ENCODE measurements at regions not wholly inside any gene's neighbourhood (a gene's known extent, or its start where the extent isn't known, plus 50 kb on each side); places are given as distances from the start of the nearest gene placed in this dataset.
"Not testable (repeated sequence)": the region's sequence is repeated elsewhere in the genome, so short reads cannot be mapped to it uniquely, and the experiment has no call there.

DNA sequence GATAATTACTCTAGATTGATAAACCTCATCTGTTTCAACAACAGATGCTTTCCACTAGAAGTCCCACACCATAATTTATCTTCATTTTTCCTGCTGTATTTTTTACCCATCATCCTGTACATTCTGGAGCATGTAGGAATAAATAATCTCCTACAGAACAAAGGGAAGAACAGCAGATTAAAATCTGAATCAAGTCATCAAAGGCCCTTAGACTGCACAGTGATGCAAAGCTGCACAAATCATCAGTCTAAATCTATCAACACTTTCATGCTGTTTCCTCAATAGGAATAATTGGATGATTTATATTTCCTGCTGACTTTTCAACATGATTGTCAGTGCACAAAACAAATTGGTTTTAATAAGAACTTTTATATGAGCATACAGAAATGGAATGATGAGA lies 1143.9 kb downstream of the STIM2 start:
- no peaks in the 10 kb centered on the region for H3K4me1 ChIP-seq
- H3K9me3 ChIP-seq (replicated peaks), result no peaks in the 10 kb centered on the region
- no peaks in the 10 kb centered on the region for H3K27me3 ChIP-seq
- H3K36me3 ChIP-seq, result no peaks in the 10 kb centered on the region
- H3K27ac ChIP-seq, result no peak overlapping the region
- no peak for DNase-seq
- no peak overlapping the region for H3K4me3 ChIP-seq

DNA sequence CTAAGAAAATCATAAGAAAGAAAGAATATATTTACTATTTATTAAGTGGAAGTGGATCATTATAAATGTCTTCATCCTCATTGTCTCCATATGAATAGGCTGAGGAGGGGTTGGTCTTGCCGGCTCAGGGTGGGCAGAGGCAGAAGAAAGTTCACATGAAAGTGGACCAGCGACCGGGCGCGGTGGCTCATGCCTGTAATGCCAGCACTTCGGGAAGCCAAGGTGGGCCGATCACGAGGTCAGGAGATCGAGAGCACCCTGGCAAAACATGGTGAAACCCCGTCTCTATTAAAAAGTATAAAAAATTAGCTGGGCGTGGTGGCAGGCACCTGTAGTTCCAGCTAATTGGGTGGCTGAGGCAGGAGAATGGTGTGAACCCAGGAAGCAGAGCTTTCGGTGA lies 1145.4 kb downstream of the STIM2 start:
- no peaks in the 10 kb centered on the region for H3K36me3 ChIP-seq
- H3K27me3 ChIP-seq, result no peaks in the 10 kb centered on the region
- DNase-seq, result no peak
- no peaks in the 10 kb centered on the region for H3K9me3 ChIP-seq (replicated peaks)
- no peaks in the 10 kb centered on the region for H3K4me1 ChIP-seq
- H3K27ac ChIP-seq, result no peak overlapping the region
- no peak overlapping the region for H3K4me3 ChIP-seq

DNA sequence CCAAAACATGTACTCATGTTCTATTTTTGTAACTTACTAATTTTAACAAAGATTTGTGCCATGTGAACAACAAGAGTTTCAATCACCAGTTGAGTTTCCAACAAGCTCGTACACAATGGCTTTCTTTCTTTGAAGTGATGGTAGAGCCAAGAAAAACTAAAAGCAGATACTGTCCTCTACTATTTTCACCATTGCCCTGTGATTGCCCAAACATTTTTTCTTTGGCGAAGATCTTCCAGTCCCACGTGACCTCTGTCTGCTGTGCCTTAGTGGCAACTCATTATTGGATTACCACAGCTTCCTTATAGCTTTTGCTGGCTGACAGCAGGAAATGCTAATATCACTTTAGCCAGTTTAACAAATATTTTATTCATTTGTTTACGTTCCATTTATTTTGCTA lies 1147.1 kb downstream of the STIM2 start:
- H3K27ac ChIP-seq, result no peak overlapping the region
- no peaks in the 10 kb centered on the region for H3K27me3 ChIP-seq
- no peak for DNase-seq
- H3K4me1 ChIP-seq, result no peaks in the 10 kb centered on the region
- H3K36me3 ChIP-seq, result no peaks in the 10 kb centered on the region
- no peak overlapping the region for H3K4me3 ChIP-seq
- H3K9me3 ChIP-seq (replicated peaks), result no peaks in the 10 kb centered on the region

DNA sequence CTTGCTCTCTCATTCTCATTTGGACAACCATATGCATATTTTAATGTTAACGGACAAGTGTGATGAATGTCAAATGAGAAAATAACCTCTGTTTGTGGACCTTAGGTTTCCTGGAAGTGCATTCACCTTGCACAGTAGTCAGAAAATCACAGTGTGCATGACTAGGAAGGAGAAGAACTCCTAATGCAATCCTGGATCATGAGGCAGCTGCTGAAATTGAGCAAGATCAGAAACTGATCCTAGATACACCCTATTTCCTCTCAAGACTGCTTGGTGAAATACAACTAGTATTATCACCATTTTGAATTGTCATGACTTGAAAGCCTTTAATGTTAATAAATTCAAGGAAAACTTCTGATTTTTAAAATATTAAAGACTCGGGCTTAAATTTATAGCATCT lies 1148.9 kb downstream of the STIM2 start:
- Histone ChIP-seq H3K27ac (no peak overlapping the region), H3K4me3 (no peak overlapping the region), H3K36me3 (no peaks in the 10 kb centered on the region), H3K4me1 (no peaks in the 10 kb centered on the region), H3K27me3 (no peaks in the 10 kb centered on the region), H3K9me3 (replicated peaks) (no peaks in the 10 kb centered on the region)
- DNase-seq, result no peak

DNA sequence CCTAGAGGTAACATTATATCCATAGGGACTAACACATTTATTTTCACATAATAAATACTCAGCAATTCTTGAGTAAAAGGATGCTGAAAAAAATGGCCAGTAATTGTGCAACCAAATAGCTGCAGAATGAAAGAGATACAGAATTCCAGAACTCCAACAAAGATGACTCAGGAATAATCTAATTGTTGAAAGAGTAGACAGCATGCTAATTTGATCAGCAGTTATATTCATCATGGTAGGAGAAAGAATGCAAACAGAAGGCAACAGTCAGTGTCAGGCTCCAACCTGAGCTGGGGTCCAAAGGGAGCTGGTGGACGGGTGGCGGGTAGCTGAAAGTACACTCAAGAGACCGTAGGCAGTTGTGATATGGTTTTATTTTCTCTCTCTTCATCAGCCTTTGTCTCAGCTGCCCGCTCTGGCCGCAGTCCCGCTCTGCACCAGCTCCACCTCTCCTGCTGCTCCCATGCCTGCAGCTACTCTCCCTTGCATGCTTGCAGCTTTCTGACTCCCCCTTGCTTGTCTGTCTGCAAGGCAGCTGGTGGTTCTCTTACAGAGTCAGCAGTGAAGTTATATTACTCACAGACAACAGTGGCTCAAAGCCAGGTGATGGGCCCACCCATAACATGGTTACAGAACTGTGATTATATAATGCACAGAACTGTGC lies 1150.1 kb downstream of the STIM2 start:
- Histone ChIP-seq H3K4me3 (no peak overlapping the region), H3K36me3 (no peaks in the 10 kb centered on the region), H3K4me1 (no peaks in the 10 kb centered on the region), H3K9me3 (replicated peaks) (no peaks in the 10 kb centered on the region), H3K27ac (no peak overlapping the region), H3K27me3 (no peaks in the 10 kb centered on the region)
- no peak for DNase-seq

DNA sequence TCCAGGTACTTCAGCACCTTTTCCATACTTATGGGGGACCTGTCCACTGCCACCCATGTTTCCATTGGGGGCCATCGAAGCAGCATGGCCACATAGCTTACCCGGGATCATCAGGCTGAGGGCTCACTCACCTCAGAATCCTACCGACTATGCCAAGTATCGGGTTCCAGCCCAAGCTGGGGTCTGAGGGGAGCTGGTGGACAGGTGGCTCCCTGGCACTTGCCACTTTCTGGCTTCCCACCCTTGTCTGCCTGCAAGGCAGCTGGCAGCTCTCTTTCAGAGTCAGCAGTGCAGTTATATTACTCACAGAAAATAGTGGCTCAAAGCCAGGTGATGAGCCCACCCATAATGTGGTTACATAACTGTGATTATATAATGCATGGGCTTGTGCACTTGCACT lies 1153.8 kb downstream of the STIM2 start:
- Histone ChIP-seq H3K36me3 (no peaks in the 10 kb centered on the region), H3K27me3 (no peaks in the 10 kb centered on the region), H3K27ac (no peak overlapping the region), H3K9me3 (replicated peaks) (no peaks in the 10 kb centered on the region), H3K4me1 (no peaks in the 10 kb centered on the region), H3K4me3 (no peak overlapping the region)
- peak; percentile 5 to 12 for DNase-seq

DNA sequence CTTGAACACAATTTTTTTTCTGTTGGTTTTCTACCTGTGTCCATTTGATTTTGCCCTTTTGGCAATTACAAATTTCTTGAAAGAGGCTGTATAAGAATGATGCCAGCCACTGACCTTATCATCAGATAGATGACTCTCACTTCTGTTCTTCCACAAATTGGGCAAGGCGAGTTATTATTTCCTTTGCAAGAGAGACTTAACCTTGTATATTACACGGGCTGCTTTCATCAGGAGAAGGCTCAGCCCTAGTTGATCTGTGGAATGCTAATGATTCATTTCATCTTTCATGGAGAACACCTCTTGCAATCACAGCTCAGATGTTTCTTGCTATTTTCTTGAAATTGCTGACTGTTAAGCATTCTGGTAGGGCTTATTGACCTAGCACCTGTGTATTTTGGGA lies 1155.4 kb downstream of the STIM2 start:
- Histone ChIP-seq H3K36me3 (no peaks in the 10 kb centered on the region), H3K4me3 (no peak overlapping the region), H3K27me3 (no peaks in the 10 kb centered on the region), H3K27ac (no peak overlapping the region), H3K9me3 (replicated peaks) (no peaks in the 10 kb centered on the region), H3K4me1 (no peaks in the 10 kb centered on the region)
- no peak for DNase-seq

DNA sequence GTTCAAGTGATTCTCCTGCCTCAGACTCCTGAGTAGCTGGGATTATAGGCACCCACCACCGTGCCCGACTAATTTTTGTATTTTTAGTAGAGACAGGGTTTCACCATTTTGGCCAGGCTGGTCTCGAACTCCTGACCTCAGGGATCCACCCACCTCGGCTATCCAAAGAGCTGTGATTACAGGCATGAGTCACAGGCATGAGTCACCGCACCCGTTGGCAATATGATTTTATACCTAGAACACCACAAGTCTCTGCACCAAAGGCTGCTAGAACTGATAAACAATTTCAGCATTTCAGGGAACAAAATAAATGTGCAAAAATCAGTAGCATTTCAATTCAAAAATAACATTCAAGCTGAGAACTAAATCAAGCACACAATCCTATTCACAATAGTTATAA lies 1177.6 kb downstream of the STIM2 start:
- not testable (repeated sequence) for H3K4me1 ChIP-seq

DNA sequence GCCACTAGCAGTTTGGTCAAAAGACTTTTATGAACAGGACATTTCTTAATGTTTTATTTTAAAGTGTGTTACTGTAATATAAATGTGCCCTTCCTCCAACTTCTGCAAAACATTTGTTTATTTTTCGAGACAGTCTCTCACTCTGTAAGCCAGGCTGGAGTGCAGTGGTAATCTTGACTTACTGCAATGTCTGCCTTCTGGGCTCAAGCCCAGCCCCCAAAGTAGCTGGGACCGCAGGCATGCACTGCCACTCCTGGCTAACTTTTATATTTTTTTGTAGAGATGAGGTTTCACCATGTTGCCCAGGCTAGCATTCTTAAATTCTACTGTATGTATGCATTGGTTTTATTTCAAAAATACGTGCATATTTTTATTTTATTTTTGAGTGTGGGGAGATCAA lies 1201.9 kb downstream of the STIM2 start:
- no peak for DNase-seq
- H3K36me3 ChIP-seq, result no peaks in the 10 kb centered on the region
- no peaks in the 10 kb centered on the region for H3K27me3 ChIP-seq
- no peak overlapping the region for H3K4me3 ChIP-seq
- H3K9me3 ChIP-seq (replicated peaks), result no peaks in the 10 kb centered on the region
- no peak overlapping the region for H3K27ac ChIP-seq
- no peaks in the 10 kb centered on the region for H3K4me1 ChIP-seq

More for the DNA sequence above, 1177.6 kb downstream of the STIM2 start:
- H3K9me3 ChIP-seq (replicated peaks); H3K36me3 ChIP-seq; H3K27ac ChIP-seq; DNase-seq; H3K4me3 ChIP-seq; H3K27me3 ChIP-seq: not testable (repeated sequence)

DNA sequence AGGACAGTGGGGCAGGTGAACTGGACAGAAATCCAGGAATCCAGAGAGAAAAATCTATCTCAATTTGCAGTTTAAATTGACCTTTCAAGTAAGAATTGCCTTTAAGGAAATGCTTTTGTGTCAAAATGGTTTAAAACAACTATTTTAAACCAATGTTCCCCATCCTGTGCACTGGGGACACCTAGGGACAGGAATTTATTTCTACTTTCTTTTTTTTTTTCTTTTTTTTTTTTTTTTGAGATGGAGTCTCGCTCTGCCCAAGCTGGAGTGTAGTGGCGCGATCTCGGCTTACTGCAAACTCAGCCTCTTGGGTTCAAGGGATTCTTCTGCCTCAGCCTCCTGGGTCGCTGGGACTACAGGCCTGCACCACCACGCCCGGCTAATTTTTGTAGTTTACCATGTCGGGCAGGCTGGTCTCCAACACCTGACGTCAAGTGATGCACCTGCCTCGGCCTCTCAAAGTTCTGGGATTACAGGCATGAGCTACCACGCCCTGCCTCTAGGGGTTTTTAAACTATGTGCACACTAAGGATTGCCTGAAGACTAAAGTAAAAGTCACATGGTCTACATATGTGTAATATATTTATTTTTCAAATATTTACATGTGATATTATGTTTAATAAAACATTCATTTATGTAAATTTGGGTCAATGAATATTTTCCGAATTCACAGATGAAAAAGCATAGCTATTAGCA lies 1213.4 kb downstream of the STIM2 start:
- DNase-seq, result peak in 1 of 2 experiments; percentile 38
- Histone ChIP-seq H3K4me1 (no peaks in the 10 kb centered on the region), H3K27ac (no peak overlapping the region), H3K27me3 (no peaks in the 10 kb centered on the region), H3K9me3 (replicated peaks) (no peaks in the 10 kb centered on the region), H3K36me3 (no peaks in the 10 kb centered on the region), H3K4me3 (no peak overlapping the region)

DNA sequence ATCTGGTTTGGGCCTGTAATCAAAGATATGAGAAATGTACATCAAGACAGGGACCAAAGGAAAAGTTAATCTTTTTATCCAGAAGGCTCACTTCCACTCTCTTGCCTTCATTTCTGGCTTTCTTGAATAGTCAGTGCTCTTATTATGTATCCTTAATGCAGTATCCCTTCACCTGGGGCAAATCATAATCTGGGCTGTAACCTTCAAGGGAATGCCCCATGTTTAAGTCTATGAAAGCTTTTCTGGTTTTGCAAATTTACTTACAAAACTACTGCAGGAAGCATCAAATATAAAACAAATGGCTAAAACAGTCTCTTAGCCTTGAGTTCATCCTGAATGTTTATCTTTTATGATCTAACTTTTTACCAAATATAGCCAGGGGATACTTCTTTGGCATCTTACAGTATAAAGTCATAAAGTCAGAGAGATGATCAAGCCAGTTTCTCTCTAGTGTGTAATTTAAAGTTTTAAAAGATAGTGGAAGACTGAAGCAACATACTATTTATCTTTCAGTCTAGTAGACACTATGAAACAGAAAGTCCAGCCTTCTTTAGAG lies 1214.8 kb downstream of the STIM2 start:
- Histone ChIP-seq H3K4me3 (no peak overlapping the region), H3K36me3 (no peaks in the 10 kb centered on the region), H3K27ac (no peak overlapping the region), H3K27me3 (no peaks in the 10 kb centered on the region), H3K9me3 (replicated peaks) (no peaks in the 10 kb centered on the region), H3K4me1 (no peaks in the 10 kb centered on the region)
- no peak for DNase-seq

DNA sequence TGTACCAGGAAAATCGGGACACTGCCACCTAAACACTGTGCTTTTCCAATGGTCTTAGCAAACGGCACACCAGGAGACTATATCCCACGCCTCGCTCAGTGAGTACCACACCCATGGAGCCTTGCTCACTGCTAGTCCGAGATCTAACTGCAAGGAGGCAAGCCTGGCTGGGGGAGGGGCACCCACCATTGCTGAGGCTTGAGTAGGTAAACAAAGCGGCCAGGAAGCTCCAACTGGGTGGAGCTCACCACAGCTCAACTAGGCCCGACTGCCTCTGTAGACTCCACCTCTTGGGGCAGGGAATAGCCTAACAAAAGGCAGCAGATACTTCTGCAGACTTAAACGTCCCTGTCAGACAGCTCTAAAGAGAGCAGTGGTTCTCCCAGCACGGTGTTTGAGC lies 1216.6 kb downstream of the STIM2 start:
- H3K27me3 ChIP-seq; H3K27ac ChIP-seq; H3K9me3 ChIP-seq (replicated peaks); H3K4me1 ChIP-seq; DNase-seq; H3K36me3 ChIP-seq; H3K4me3 ChIP-seq: not testable (repeated sequence)

DNA sequence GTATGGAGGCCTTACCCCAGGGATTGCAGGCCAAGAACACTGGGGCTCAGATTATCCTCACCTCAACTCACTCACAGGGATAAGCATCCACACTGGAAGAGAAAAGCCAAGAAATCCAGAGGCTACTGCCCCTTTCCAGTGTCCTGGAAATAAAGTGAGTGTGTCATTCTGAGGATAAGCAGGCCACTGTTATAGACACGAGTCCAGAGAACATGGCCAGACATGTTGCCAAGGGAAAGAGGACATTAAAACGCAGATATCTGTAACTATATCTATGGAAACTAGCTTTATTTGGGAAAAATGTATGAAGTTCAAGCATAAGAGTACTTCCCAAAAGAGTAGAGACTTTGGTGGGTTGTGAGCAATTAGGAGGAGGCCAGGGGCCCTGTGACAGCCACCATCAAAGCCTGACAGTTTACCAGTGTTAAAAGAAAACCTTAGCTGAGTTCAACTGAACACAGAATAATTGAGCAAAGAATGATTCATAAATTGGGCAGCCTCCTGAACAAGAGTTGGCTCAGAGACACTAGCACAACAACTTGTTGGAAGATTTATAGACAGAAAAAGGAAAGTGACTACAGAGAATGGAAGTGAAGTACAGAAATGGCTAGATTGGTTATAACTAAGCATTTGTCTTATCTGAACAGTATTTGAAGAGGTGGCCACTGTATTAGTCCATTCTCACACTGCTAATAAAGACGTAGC lies 1222.2 kb downstream of the STIM2 start:
- Histone ChIP-seq H3K36me3 (no peaks in the 10 kb centered on the region), H3K27me3 (no peaks in the 10 kb centered on the region), H3K4me3 (no peak overlapping the region), H3K27ac (no peak overlapping the region), H3K4me1 (no peaks in the 10 kb centered on the region), H3K9me3 (replicated peaks) (no peaks in the 10 kb centered on the region; the same call in 1 of the 2 replicates)
- no peak for DNase-seq

DNA sequence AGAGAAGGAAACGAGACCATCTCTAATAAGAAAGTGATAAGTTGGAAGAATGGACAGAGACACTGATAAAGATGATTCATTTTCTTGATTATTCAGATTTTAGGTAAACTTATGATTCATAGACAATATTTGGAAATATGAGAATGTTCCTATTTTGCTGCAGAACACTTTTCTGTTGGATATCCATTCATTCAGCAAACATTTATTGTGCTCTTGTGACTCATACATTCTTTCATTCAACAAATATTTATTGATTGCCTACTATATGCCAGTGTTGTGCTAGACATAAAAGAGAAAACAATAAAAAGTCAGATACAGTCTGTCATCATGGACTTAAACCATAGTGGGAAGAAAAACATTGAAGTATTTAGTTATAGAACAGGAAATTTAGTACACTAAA lies 1232.0 kb downstream of the STIM2 start:
- Histone ChIP-seq H3K36me3 (no peaks in the 10 kb centered on the region), H3K4me1 (no peaks in the 10 kb centered on the region), H3K4me3 (no peak overlapping the region), H3K27me3 (no peaks in the 10 kb centered on the region), H3K27ac (no peak overlapping the region), H3K9me3 (replicated peaks) (no peaks in the 10 kb centered on the region)
- no peak for DNase-seq

DNA sequence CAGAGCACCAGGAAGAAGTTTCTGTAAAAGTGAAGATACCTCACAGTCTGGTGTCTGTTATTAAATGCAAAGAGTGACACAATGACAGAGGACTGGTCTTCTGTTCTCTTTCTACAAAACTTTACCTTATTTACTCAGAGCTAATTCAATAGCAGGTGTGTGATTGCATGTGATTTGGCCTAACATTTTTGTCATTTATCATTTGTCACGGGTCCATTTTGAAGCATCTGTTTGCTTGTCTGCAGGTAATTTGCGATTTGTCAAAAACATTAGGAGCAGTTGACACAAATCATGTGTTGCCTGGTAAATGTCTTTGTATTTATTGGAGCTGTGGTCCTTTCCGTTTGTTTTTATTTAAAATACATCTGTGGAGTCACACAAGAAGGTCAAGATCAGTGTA lies 1232.4 kb downstream of the STIM2 start:
- no peak overlapping the region for H3K27ac ChIP-seq
- no peaks in the 10 kb centered on the region for H3K36me3 ChIP-seq
- H3K4me1 ChIP-seq, result no peaks in the 10 kb centered on the region
- DNase-seq, result no peak
- no peaks in the 10 kb centered on the region for H3K27me3 ChIP-seq
- no peak overlapping the region for H3K4me3 ChIP-seq
- H3K9me3 ChIP-seq (replicated peaks), result no peaks in the 10 kb centered on the region

All from SJCRH30 (cell line).